ENCODE measurements at regions not wholly inside any gene's neighbourhood (a gene's known extent, or its start where the extent isn't known, plus 50 kb on each side); places are given as distances from the start of the nearest gene placed in this dataset.

GRCh38 chr1:96473791-96474434 is 247.7 kb upstream of the PTBP2 start:
- TF ChIP-seq CTCF (IDR thresholded peaks at IDR 0.05; ENCODE audit: low read depth, low read length) = no peak
- no peak for DNase-seq (ENCODE audit: extremely low read depth, low read depth)

GRCh38 chr1:96474985-96475743 is 246.4 kb upstream of the PTBP2 start:
- DNase-seq (ENCODE audit: extremely low read depth, low read depth) = no peak
- TF ChIP-seq CTCF (IDR thresholded peaks at IDR 0.05; ENCODE audit: low read depth, low read length) = no peak

- TF ChIP-seq CTCF (IDR thresholded peaks at IDR 0.05; ENCODE audit: low read depth, low read length) = no peak
- DNase-seq (ENCODE audit: extremely low read depth, low read depth) = no peak
Measured at GRCh38 chr1:96475903-96476302, 245.7 kb upstream of the PTBP2 start.

- no peak for DNase-seq (ENCODE audit: extremely low read depth, low read depth)
- TF ChIP-seq CTCF (IDR thresholded peaks at IDR 0.05; ENCODE audit: low read depth, low read length) = no peak
Measured at GRCh38 chr1:96478228-96478627, 243.4 kb upstream of the PTBP2 start.

GRCh38 chr1:96481409-96481808 is 240.2 kb upstream of the PTBP2 start:
- no peak for DNase-seq (ENCODE audit: extremely low read depth, low read depth)
- no peak for TF ChIP-seq CTCF (IDR thresholded peaks at IDR 0.05; ENCODE audit: low read depth, low read length)

- DNase-seq (ENCODE audit: extremely low read depth, low read depth) = no peak
- no peak for TF ChIP-seq CTCF (IDR thresholded peaks at IDR 0.05; ENCODE audit: low read depth, low read length)
Measured at GRCh38 chr1:96482616-96483015, 239.0 kb upstream of the PTBP2 start.

GRCh38 chr1:96487394-96487793 is 234.2 kb upstream of the PTBP2 start:
- no peak for DNase-seq (ENCODE audit: extremely low read depth, low read depth)
- no peak for TF ChIP-seq CTCF (IDR thresholded peaks at IDR 0.05; ENCODE audit: low read depth, low read length)

Measured in AG09319 (cell line).